Peyer's patch (tissue), 4 donors: ENCODE measurements at regions not wholly inside any gene's neighbourhood (a gene's known extent, or its start where the extent isn't known, plus 50 kb on each side); places are given as distances from the start of the nearest gene placed in this dataset.

Source experiments
- DNase-seq, 3 donors: peaks; one replicate each; pipeline ENCODE4 v3.0.0-alpha.2; 2017 to 2019
- H3K27ac ChIP-seq, 4 donors: fragments of 200-600 bp; sonication (generic); one replicate each; pipeline ENCODE4 v1.5.1; 2016 to 2019
- H3K27me3 ChIP-seq, 2 donors: fragments of 200-600 bp; sonication (generic); one replicate each; pipeline ENCODE4 v1.5.1; 2019
- H3K36me3 ChIP-seq, 3 donors: fragments of 200-600 bp; sonication (generic); one replicate each; pipeline ENCODE4 v1.5.1; 2016 to 2019
- H3K4me1 ChIP-seq, 4 donors: fragments of 200-600 bp; sonication (generic); one replicate each; pipeline ENCODE4 v1.5.1; 2016 to 2019
- H3K4me3 ChIP-seq, 4 donors: fragments of 200-600 bp; sonication (generic); 1 replicate in 3 of 4; 2 replicates in 1 of 4; pipeline ENCODE4 v1.5.1; 2016 to 2019; ENCODE audit warnings: mild to moderate bottlenecking in 1 of 4
- H3K9me3 ChIP-seq, 4 donors: fragments of 200-600 bp; sonication (generic); one replicate each; pipeline ENCODE4 v1.5.1; 2016 to 2019; ENCODE audit warnings: mild to moderate bottlenecking in 1 of 4
- POLR2A ChIP-seq, 2 donors: fragments of 450-650 bp; IDR thresholded peaks; one replicate each; pipeline ENCODE4 v1.5.1; 2017; ENCODE audit warnings: antibody characterized with exemption in 2 of 2, mild to moderate bottlenecking in 2 of 2, moderate library complexity in 2 of 2
- TF ChIP-seq, protein P1 (sequence below), 6 experiments: fragments of 450-650 bp in 4 of 6; fragments of 200-600 bp in 2 of 6; sonication (generic) in 1 of 6; IDR thresholded peaks; one replicate each; pipeline ENCODE4 v1.5.1; 2017 to 2019; ENCODE audit warnings: antibody characterized with exemption in 6 of 6, mild to moderate bottlenecking in 3 of 6, moderate library complexity in 1 of 6

DNA sequence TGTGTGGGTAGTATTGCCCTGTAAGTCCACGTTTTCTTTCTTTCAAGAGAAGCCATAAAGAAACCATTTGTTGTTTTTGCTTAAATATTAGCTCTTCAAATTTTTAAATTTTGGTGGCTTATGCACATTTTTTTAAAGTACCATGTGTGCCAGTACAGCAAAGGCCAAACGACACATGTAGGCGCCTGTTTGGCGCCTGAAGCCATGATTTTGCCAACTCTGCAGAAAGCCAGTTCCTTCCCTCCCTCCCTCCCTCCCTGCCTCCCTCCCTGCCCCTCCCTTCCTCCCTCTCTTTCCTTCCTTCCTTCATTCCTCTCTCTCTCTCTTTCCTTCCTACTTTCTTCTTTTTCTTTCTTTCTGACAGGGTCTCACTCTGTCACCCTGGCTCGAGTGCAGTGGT, 65.9 kb upstream of the LIMCH1 start:
- no peaks in the 10 kb centered on the region for H3K36me3 ChIP-seq
- H3K4me1 ChIP-seq, result no peaks in the 10 kb centered on the region
- no peak for DNase-seq
- TF ChIP-seq, protein P1, sequence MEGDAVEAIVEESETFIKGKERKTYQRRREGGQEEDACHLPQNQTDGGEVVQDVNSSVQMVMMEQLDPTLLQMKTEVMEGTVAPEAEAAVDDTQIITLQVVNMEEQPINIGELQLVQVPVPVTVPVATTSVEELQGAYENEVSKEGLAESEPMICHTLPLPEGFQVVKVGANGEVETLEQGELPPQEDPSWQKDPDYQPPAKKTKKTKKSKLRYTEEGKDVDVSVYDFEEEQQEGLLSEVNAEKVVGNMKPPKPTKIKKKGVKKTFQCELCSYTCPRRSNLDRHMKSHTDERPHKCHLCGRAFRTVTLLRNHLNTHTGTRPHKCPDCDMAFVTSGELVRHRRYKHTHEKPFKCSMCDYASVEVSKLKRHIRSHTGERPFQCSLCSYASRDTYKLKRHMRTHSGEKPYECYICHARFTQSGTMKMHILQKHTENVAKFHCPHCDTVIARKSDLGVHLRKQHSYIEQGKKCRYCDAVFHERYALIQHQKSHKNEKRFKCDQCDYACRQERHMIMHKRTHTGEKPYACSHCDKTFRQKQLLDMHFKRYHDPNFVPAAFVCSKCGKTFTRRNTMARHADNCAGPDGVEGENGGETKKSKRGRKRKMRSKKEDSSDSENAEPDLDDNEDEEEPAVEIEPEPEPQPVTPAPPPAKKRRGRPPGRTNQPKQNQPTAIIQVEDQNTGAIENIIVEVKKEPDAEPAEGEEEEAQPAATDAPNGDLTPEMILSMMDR (IDR thresholded peaks at IDR 0.05), result no peak
- no peak for TF ChIP-seq POLR2A (IDR thresholded peaks at IDR 0.05)
- no peak overlapping the region for H3K27ac ChIP-seq
- no peak overlapping the region for H3K4me3 ChIP-seq
- H3K27me3 ChIP-seq, result no peaks in the 10 kb centered on the region
- H3K9me3 ChIP-seq, result no peaks in the 10 kb centered on the region

DNA sequence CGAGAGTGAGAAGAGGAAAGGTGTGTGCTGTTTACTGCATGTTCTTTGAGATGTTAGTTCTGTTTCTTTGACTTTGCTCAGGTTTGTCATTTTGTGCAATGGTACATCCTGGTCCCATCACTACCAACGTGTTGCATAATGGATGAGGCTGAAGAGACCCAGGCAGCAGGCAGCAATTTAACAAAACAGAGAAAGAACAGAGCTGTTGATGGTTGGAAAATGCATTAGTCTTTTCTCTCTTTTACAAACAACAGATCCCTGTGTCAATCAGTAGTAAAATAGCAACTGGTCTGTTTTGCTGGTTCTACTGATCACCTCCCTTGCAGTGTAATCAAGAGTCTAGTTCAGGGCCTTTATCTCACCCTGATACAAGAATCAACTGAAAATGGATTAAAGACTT, 64.8 kb upstream of the LIMCH1 start:
- TF ChIP-seq, protein P1 (IDR thresholded peaks at IDR 0.05), result no peak
- no peak for TF ChIP-seq POLR2A (IDR thresholded peaks at IDR 0.05)
- H3K27ac ChIP-seq, result no peak overlapping the region
- H3K9me3 ChIP-seq, result no peaks in the 10 kb centered on the region
- no peaks in the 10 kb centered on the region for H3K36me3 ChIP-seq
- H3K27me3 ChIP-seq, result no peaks in the 10 kb centered on the region
- no peak for DNase-seq
- no peaks in the 10 kb centered on the region for H3K4me1 ChIP-seq
- no peak overlapping the region for H3K4me3 ChIP-seq

DNA sequence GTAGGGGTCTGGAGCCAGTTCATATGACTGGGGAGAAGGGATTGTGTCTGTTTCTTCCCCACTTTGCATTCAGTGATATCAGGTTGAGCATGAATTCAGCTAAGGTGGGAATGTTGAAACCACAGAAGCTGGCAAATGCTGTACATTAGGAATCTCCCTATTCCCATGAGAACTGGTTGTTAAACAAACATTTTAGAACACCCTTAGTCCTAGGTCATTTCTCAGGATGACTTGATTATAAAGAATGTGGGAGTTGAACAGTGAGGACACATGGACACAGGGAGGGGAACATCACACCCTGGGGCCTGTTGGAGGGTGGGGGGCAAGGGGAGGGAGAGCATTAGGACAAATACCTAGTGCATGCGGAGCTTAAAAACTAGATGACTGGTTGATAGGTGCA, 62.6 kb upstream of the LIMCH1 start:
- H3K27me3 ChIP-seq, result no peaks in the 10 kb centered on the region

GRCh38 chr4:41476310-41476885, 61.6 kb upstream of the LIMCH1 start:
- Histone ChIP-seq H3K9me3 (no peaks in the 10 kb centered on the region), H3K4me3 (no peak overlapping the region), H3K36me3 (no peaks in the 10 kb centered on the region), H3K27ac (no peak overlapping the region), H3K27me3 (no peaks in the 10 kb centered on the region), H3K4me1 (no peaks in the 10 kb centered on the region)
- TF ChIP-seq, protein P1 (IDR thresholded peaks at IDR 0.05), result no peak
- no peak for TF ChIP-seq POLR2A (IDR thresholded peaks at IDR 0.05)
- DNase-seq, result no peak

More for the DNA sequence above, 62.6 kb upstream of the LIMCH1 start:
- no peak for DNase-seq
- no peaks in the 10 kb centered on the region for H3K36me3 ChIP-seq
- H3K9me3 ChIP-seq, result no peaks in the 10 kb centered on the region
- no peak overlapping the region for H3K27ac ChIP-seq
- no peak overlapping the region for H3K4me3 ChIP-seq
- H3K4me1 ChIP-seq, result no peaks in the 10 kb centered on the region
- TF ChIP-seq, protein P1 (IDR thresholded peaks at IDR 0.05), result no peak

DNA sequence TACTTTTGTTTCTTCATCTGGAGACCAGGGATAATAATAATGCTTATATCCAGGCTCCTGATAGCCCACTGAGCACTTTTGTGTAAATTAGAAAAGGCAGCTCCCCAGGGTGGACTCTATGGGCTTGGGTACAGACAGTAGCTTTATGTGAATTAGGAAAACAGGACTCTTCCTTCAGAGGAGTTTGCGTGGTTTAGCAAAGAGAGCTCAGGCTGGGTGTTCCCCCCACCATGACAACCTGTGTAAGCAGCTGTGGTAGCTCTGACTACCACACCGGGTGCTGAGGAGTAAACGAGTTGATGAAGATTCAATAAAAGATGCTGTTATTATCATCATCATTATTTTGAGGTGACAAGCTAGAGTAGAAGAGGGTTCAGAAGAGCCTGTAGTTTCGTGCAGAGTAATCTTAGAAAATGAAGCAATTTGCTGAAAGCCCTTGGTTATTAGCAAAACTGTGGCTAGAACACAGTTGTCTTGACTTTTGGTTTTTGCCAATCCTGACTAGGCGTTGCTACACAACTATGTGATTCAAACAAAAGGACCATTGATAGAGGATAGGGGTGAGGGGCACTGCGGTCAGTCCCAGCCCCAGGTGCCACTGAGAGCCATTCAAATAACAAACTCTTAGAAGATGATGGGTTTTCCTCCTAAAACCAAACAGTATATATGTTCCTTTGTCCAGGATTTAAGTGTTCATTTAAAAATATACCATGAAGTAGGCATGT, 60.6 kb upstream of the LIMCH1 start:
- no peak overlapping the region for H3K4me3 ChIP-seq

More for the DNA sequence above, 60.6 kb upstream of the LIMCH1 start:
- TF ChIP-seq, protein P1 (IDR thresholded peaks at IDR 0.05), result no peak
- TF ChIP-seq POLR2A (IDR thresholded peaks at IDR 0.05), result no peak
- Histone ChIP-seq H3K36me3 (no peaks in the 10 kb centered on the region), H3K27me3 (no peaks in the 10 kb centered on the region), H3K4me1 (no peaks in the 10 kb centered on the region), H3K27ac (no peak overlapping the region), H3K9me3 (no peaks in the 10 kb centered on the region)
- no peak for DNase-seq
